Tibial artery (tissue), 4 donors: ENCODE measurements at regions not wholly inside any gene's neighbourhood (a gene's known extent, or its start where the extent isn't known, plus 50 kb on each side); places are given as distances from the start of the nearest gene placed in this dataset.

Experiments used
- DNase-seq, 2 donors: peaks; one replicate each; pipeline ENCODE4 v3.0.0-alpha.2; 2019
- H3K27ac ChIP-seq, 2 donors: fragments of 200-600 bp; sonication (generic) in 1 of 2; 1 replicate in 1 of 2; 2 replicates in 1 of 2; pipeline ENCODE4 v1.5.1; 2018 to 2019; ENCODE audit warnings: mild to moderate bottlenecking in 1 of 2
- H3K27me3 ChIP-seq, 2 donors: fragments of 200-600 bp; sonication (generic) in 1 of 2; one replicate each; pipeline versions ENCODE4 v1.5.1 to v1.6.0; 2016 to 2019
- H3K36me3 ChIP-seq, 3 donors: fragments of 200-600 bp; sonication (generic) in 2 of 3; one replicate each; pipeline ENCODE4 v1.5.1; 2016 to 2019; ENCODE audit warnings: mild to moderate bottlenecking in 2 of 3
- H3K4me1 ChIP-seq, 4 donors: fragments of 200-600 bp; sonication (generic) in 2 of 4; 1 replicate in 3 of 4; 2 replicates in 1 of 4; pipeline ENCODE4 v1.5.1; 2016 to 2019
- H3K4me3 ChIP-seq, 2 donors: fragments of 200-600 bp; sonication (generic) in 1 of 2; 1 replicate in 1 of 2; 2 replicates in 1 of 2; pipeline ENCODE4 v1.5.1; 2018 to 2019; ENCODE audit warnings: mild to moderate bottlenecking in 2 of 2
- H3K9me3 ChIP-seq, 3 donors: fragments of 200-600 bp; sonication (generic) in 1 of 3; one replicate each; pipeline ENCODE4 v1.5.1; 2016 to 2019
- CTCF ChIP-seq, 2 experiments: fragments of 200-600 bp in 1 of 2; fragments of 450-650 bp in 1 of 2; IDR thresholded peaks; one replicate each; pipeline ENCODE4 v1.5.1; 2017 to 2019; ENCODE audit warnings: antibody characterized with exemption in 2 of 2, mild to moderate bottlenecking in 1 of 2, moderate library complexity in 1 of 2
- intact Hi-C: fragments of 100-400 bp; cut with DNase I; formaldehyde crosslinking; loops from one replicate; pipeline ENCODE4 v1.15.0; 2023; ENCODE audit warnings: low total_unique reads

- DNase-seq = no peak
- H3K9me3 ChIP-seq = no peaks in the 10 kb centered on the region
- no peak overlapping the region for H3K27ac ChIP-seq
- no peak for TF ChIP-seq CTCF (IDR thresholded peaks at IDR 0.05)
- H3K27me3 ChIP-seq = no peaks in the 10 kb centered on the region
- peaks cover 0 to 18% (median 0%) of the 10 kb centered on the region in 4 donors for H3K4me1 ChIP-seq
- H3K36me3 ChIP-seq = no peaks in the 10 kb centered on the region
- intact Hi-C loops = no loop called here
- no peak overlapping the region for H3K4me3 ChIP-seq
Measured at GRCh38 chr9:118326326-118326725, 622.1 kb downstream of the TLR4 start.

- no peak for TF ChIP-seq CTCF (IDR thresholded peaks at IDR 0.05)
- Histone ChIP-seq H3K27me3 (no peaks in the 10 kb centered on the region), H3K9me3 (no peaks in the 10 kb centered on the region), H3K36me3 (no peaks in the 10 kb centered on the region), H3K27ac (no peak overlapping the region), H3K4me1 (peaks cover 0 to 12% (median 0%) of the 10 kb centered on the region in 4 donors), H3K4me3 (no peak overlapping the region)
- intact Hi-C loops = no loop called here
- DNase-seq = no peak
Measured at GRCh38 chr9:118330191-118330986, 626.2 kb downstream of the TLR4 start.

GRCh38 chr9:118331622-118332045, 627.4 kb downstream of the TLR4 start:
- Histone ChIP-seq H3K4me3 (no peak overlapping the region), H3K9me3 (no peaks in the 10 kb centered on the region), H3K27ac (no peak overlapping the region), H3K36me3 (no peaks in the 10 kb centered on the region), H3K4me1 (peaks cover 0 to 18% (median 0%) of the 10 kb centered on the region in 4 donors), H3K27me3 (no peaks in the 10 kb centered on the region)
- DNase-seq = no peak
- intact Hi-C loops = no loop called here
- no peak for TF ChIP-seq CTCF (IDR thresholded peaks at IDR 0.05)

- TF ChIP-seq CTCF (IDR thresholded peaks at IDR 0.05) = no peak
- H3K4me3 ChIP-seq = no peak overlapping the region
- H3K27me3 ChIP-seq = no peaks in the 10 kb centered on the region
- no peak overlapping the region for H3K27ac ChIP-seq
- intact Hi-C loops = no loop called here
- no peaks in the 10 kb centered on the region for H3K36me3 ChIP-seq
- peaks cover 0 to 6% (median 0%) of the 10 kb centered on the region in 4 donors for H3K4me1 ChIP-seq
- no peaks in the 10 kb centered on the region for H3K9me3 ChIP-seq
- no peak for DNase-seq
Measured at GRCh38 chr9:118336250-118336942, 632.2 kb downstream of the TLR4 start.

GRCh38 chr9:118336943-118337330, 632.7 kb downstream of the TLR4 start:
- Histone ChIP-seq H3K27me3 (no peaks in the 10 kb centered on the region), H3K27ac (no peak overlapping the region), H3K9me3 (no peaks in the 10 kb centered on the region), H3K36me3 (no peaks in the 10 kb centered on the region), H3K4me1 (peaks cover 0 to 6% (median 0%) of the 10 kb centered on the region in 4 donors), H3K4me3 (no peak overlapping the region)
- TF ChIP-seq CTCF (IDR thresholded peaks at IDR 0.05) = no peak
- intact Hi-C loops = no loop called here
- no peak for DNase-seq
